Vagina (tissue), 2 donors: ENCODE measurements at regions not wholly inside any gene's neighbourhood (a gene's known extent, or its start where the extent isn't known, plus 50 kb on each side); places are given as distances from the start of the nearest gene placed in this dataset.

Source experiments
- DNase-seq, 2 donors: peaks; one replicate each; pipeline ENCODE4 v3.0.0-alpha.2; 2017; ENCODE audit errors: extremely low spot score in 2 of 2
- H3K27ac ChIP-seq: fragments of 200-600 bp; sonication (generic); one replicate; pipeline ENCODE4 v1.5.1; 2019
- H3K27me3 ChIP-seq: fragments of 200-600 bp; sonication (generic); one replicate; pipeline ENCODE4 v1.5.1; 2019
- H3K36me3 ChIP-seq, 2 donors: fragments of 200-600 bp; sonication (generic); one replicate each; pipeline ENCODE4 v1.5.1; 2017 to 2019
- H3K4me1 ChIP-seq: fragments of 200-600 bp; sonication (generic); one replicate; pipeline ENCODE4 v1.5.1; 2019
- H3K4me3 ChIP-seq, 2 donors: fragments of 200-600 bp; sonication (generic); 1 replicate in 1 of 2; 2 replicates in 1 of 2; pipeline ENCODE4 v1.5.1; 2016 to 2019
- H3K9me3 ChIP-seq: fragments of 200-600 bp; sonication (generic); one replicate; pipeline ENCODE4 v1.5.1; 2019
- POLR2A ChIP-seq, 2 donors: fragments of 450-650 bp; IDR thresholded peaks; one replicate each; pipeline ENCODE4 v1.6.1; 2017; ENCODE audit warnings: antibody characterized with exemption in 2 of 2, mild to moderate bottlenecking in 2 of 2, moderate library complexity in 2 of 2
- POLR2AphosphoS5 ChIP-seq, 2 donors: sonication (generic); formaldehyde crosslinking; IDR thresholded peaks; one replicate each; pipeline ENCODE4 v1.9.0; 2017; ENCODE audit warnings: antibody characterized with exemption in 2 of 2, mild to moderate bottlenecking in 2 of 2, low read depth in 1 of 2; ENCODE audit not compliant: insufficient read depth in 1 of 2
- intact Hi-C: fragments of 100-400 bp; cut with DNase I; formaldehyde crosslinking; loops from one replicate; pipeline ENCODE4 v1.15.1; 2023
- TF ChIP-seq, protein P1 (sequence below), 3 experiments: fragments of 450-650 bp in 2 of 3; fragments of 200-600 bp in 1 of 3; sonication (generic) in 1 of 3; IDR thresholded peaks; one replicate each; pipeline ENCODE4 v1.5.1; 2017 to 2019; ENCODE audit warnings: antibody characterized with exemption in 3 of 3, mild to moderate bottlenecking in 2 of 3, moderate library complexity in 2 of 3

GRCh38 chr5:74205767-74206578 lies 434.6 kb downstream of the ENC1 start:
- no peak for DNase-seq
- no peaks in the 10 kb centered on the region for H3K9me3 ChIP-seq
- intact Hi-C loops = no loop called here
- no peak overlapping the region for H3K4me3 ChIP-seq
- no peaks in the 10 kb centered on the region for H3K36me3 ChIP-seq
- H3K4me1 ChIP-seq = no peaks in the 10 kb centered on the region
- no peak overlapping the region for H3K27ac ChIP-seq
- H3K27me3 ChIP-seq = no peaks in the 10 kb centered on the region
- no peak for TF ChIP-seq POLR2AphosphoS5 (IDR thresholded peaks at IDR 0.05; ENCODE audit: insufficient read depth in 1 of 2, low read depth in 1 of 2)
- no peak for TF ChIP-seq POLR2A (IDR thresholded peaks at IDR 0.05)
- TF ChIP-seq, protein P1, sequence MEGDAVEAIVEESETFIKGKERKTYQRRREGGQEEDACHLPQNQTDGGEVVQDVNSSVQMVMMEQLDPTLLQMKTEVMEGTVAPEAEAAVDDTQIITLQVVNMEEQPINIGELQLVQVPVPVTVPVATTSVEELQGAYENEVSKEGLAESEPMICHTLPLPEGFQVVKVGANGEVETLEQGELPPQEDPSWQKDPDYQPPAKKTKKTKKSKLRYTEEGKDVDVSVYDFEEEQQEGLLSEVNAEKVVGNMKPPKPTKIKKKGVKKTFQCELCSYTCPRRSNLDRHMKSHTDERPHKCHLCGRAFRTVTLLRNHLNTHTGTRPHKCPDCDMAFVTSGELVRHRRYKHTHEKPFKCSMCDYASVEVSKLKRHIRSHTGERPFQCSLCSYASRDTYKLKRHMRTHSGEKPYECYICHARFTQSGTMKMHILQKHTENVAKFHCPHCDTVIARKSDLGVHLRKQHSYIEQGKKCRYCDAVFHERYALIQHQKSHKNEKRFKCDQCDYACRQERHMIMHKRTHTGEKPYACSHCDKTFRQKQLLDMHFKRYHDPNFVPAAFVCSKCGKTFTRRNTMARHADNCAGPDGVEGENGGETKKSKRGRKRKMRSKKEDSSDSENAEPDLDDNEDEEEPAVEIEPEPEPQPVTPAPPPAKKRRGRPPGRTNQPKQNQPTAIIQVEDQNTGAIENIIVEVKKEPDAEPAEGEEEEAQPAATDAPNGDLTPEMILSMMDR (IDR thresholded peaks at IDR 0.05) = no peak

GRCh38 chr5:74201334-74202081 lies 439.0 kb downstream of the ENC1 start:
- no peak for TF ChIP-seq POLR2AphosphoS5 (IDR thresholded peaks at IDR 0.05; ENCODE audit: insufficient read depth in 1 of 2, low read depth in 1 of 2)
- no peak for TF ChIP-seq POLR2A (IDR thresholded peaks at IDR 0.05)
- TF ChIP-seq, protein P1 (IDR thresholded peaks at IDR 0.05) = no peak
- intact Hi-C loops = no loop called here
- no peak overlapping the region for H3K27ac ChIP-seq
- no peaks in the 10 kb centered on the region for H3K27me3 ChIP-seq
- H3K4me1 ChIP-seq = no peaks in the 10 kb centered on the region
- no peaks in the 10 kb centered on the region for H3K36me3 ChIP-seq
- H3K9me3 ChIP-seq = no peaks in the 10 kb centered on the region
- DNase-seq = no peak
- no peak overlapping the region for H3K4me3 ChIP-seq

GRCh38 chr5:74200560-74200959 lies 440.0 kb downstream of the ENC1 start:
- Histone ChIP-seq H3K36me3 (no peaks in the 10 kb centered on the region), H3K4me3 (no peak overlapping the region), H3K27ac (no peak overlapping the region), H3K4me1 (no peaks in the 10 kb centered on the region), H3K27me3 (no peaks in the 10 kb centered on the region), H3K9me3 (no peaks in the 10 kb centered on the region)
- intact Hi-C loops = no loop called here
- no peak for DNase-seq
- no peak for TF ChIP-seq POLR2A (IDR thresholded peaks at IDR 0.05)

GRCh38 chr5:74199436-74200210 lies 440.9 kb downstream of the ENC1 start:
- Histone ChIP-seq H3K27me3 (no peaks in the 10 kb centered on the region), H3K9me3 (no peaks in the 10 kb centered on the region), H3K4me1 (no peaks in the 10 kb centered on the region), H3K36me3 (no peaks in the 10 kb centered on the region), H3K4me3 (no peak overlapping the region), H3K27ac (no peak overlapping the region)
- intact Hi-C loops = no loop called here
- TF ChIP-seq, protein P1 (IDR thresholded peaks at IDR 0.05) = no peak
- TF ChIP-seq POLR2A (IDR thresholded peaks at IDR 0.05) (no peak), POLR2AphosphoS5 (IDR thresholded peaks at IDR 0.05; ENCODE audit: insufficient read depth in 1 of 2, low read depth in 1 of 2) (no peak)
- no peak for DNase-seq

DNA sequence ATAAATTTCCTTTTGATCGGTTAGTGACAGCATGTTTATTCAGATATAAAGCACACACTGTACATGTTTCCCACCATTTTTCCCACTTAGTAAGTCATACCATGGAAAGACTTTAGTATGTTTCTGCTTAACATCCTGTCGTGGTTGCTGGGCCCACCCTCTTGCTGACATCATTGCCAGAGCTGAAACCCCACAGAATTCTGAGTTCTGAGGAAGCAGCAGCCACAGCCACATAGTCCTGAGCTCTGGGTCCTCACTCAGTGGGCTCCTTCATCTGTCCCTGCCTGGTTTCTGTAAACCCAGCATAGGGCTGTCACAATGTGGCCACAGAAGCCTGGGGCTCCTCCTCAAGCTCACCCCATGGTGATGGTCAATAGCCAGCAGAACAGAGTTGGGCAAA lies 441.5 kb downstream of the ENC1 start:
- intact Hi-C loops = no loop called here
- no peak overlapping the region for H3K27ac ChIP-seq
- TF ChIP-seq POLR2AphosphoS5 (IDR thresholded peaks at IDR 0.05; ENCODE audit: insufficient read depth in 1 of 2, low read depth in 1 of 2) (no peak), POLR2A (IDR thresholded peaks at IDR 0.05) (no peak)
- TF ChIP-seq, protein P1 (IDR thresholded peaks at IDR 0.05) = no peak
- H3K4me3 ChIP-seq = no peak overlapping the region
- no peak for DNase-seq
- no peaks in the 10 kb centered on the region for H3K4me1 ChIP-seq
- H3K27me3 ChIP-seq = no peaks in the 10 kb centered on the region
- no peaks in the 10 kb centered on the region for H3K9me3 ChIP-seq
- no peaks in the 10 kb centered on the region for H3K36me3 ChIP-seq
